Effector memory CD4-positive, alpha-beta T cell (primary cell): ENCODE measurements at regions not wholly inside any gene's neighbourhood (a gene's known extent, or its start where the extent isn't known, plus 50 kb on each side); places are given as distances from the start of the nearest gene placed in this dataset.
A peak's percentile ranks its signal among the peaks of the same experiment; 100 is the strongest.

Source experiments
- DNase-seq, 3 donors: peaks; one replicate each; pipeline ENCODE4 v3.0.0-alpha.2; 2020
- H3K27ac ChIP-seq: 2 replicates; pipeline ENCODE4 v1.7.0; 2013; ENCODE audit warnings: mild to moderate bottlenecking, low read length, moderate library complexity; ENCODE audit not compliant: insufficient read depth, poor library complexity, severe bottlenecking
- H3K27me3 ChIP-seq: replicated peaks from 2 replicates; pipeline ENCODE4 v1.7.0; 2013; ENCODE audit warnings: mild to moderate bottlenecking, low read length; ENCODE audit not compliant: insufficient read depth, control insufficient read depth, poor library complexity, severe bottlenecking
- H3K36me3 ChIP-seq: 2 replicates; pipeline ENCODE4 v1.7.0; 2013; ENCODE audit warnings: mild to moderate bottlenecking, low read length, moderate library complexity; ENCODE audit not compliant: control insufficient read depth, insufficient read depth
- H3K4me1 ChIP-seq: 2 replicates; pipeline ENCODE4 v1.7.0; 2013; ENCODE audit warnings: low read length, mild to moderate bottlenecking; ENCODE audit not compliant: control insufficient read depth, insufficient read depth, poor library complexity, severe bottlenecking
- H3K4me3 ChIP-seq: 2 replicates; pipeline ENCODE4 v1.7.0; 2013; ENCODE audit warnings: low read length, low read depth, mild to moderate bottlenecking; ENCODE audit not compliant: insufficient read depth, poor library complexity, severe bottlenecking
- H3K9me3 ChIP-seq: 2 replicates; pipeline ENCODE4 v1.7.0; 2013; ENCODE audit warnings: mild to moderate bottlenecking, low read length, moderate library complexity; ENCODE audit not compliant: control insufficient read depth

GRCh38 chr4:67106861-67107460 lies 438.3 kb downstream of the CENPC start:
- no peaks in the 10 kb centered on the region for H3K36me3 ChIP-seq
- DNase-seq, result no peak
- no peak overlapping the region for H3K4me3 ChIP-seq
- H3K27me3 ChIP-seq, result no peaks in the 10 kb centered on the region
- H3K27ac ChIP-seq, result no peak overlapping the region
- no peaks in the 10 kb centered on the region for H3K4me1 ChIP-seq
- H3K9me3 ChIP-seq, result no peaks in the 10 kb centered on the region

- no peaks in the 10 kb centered on the region for H3K36me3 ChIP-seq
- no peak for DNase-seq
Observed at GRCh38 chr4:67104145-67104544, 441.2 kb downstream of the CENPC start.

GRCh38 chr4:67103001-67103747 lies 442.1 kb downstream of the CENPC start:
- H3K27ac ChIP-seq, result no peak overlapping the region
- DNase-seq, result no peak
- no peaks in the 10 kb centered on the region for H3K9me3 ChIP-seq
- no peaks in the 10 kb centered on the region for H3K36me3 ChIP-seq
- H3K27me3 ChIP-seq, result no peaks in the 10 kb centered on the region
- H3K4me3 ChIP-seq, result no peak overlapping the region
- H3K4me1 ChIP-seq, result no peaks in the 10 kb centered on the region

More at GRCh38 chr4:67104145-67104544, 441.2 kb downstream of the CENPC start:
- Histone ChIP-seq H3K4me3 (no peak overlapping the region), H3K27ac (no peak overlapping the region), H3K27me3 (no peaks in the 10 kb centered on the region), H3K9me3 (no peaks in the 10 kb centered on the region), H3K4me1 (no peaks in the 10 kb centered on the region)

- Histone ChIP-seq H3K4me1 (no peaks in the 10 kb centered on the region), H3K9me3 (no peaks in the 10 kb centered on the region), H3K36me3 (no peaks in the 10 kb centered on the region), H3K4me3 (no peak overlapping the region), H3K27me3 (no peaks in the 10 kb centered on the region), H3K27ac (no peak overlapping the region)
- DNase-seq, result no peak
Observed at GRCh38 chr4:67101612-67102011, 443.7 kb downstream of the CENPC start.

- Histone ChIP-seq H3K27ac (no peak overlapping the region), H3K36me3 (no peaks in the 10 kb centered on the region), H3K4me3 (no peak overlapping the region)
Observed at GRCh38 chr4:67092351-67092750, 453.0 kb downstream of the CENPC start.

GRCh38 chr4:67091673-67092072 lies 453.6 kb downstream of the CENPC start:
- Histone ChIP-seq H3K27ac (no peak overlapping the region), H3K36me3 (no peaks in the 10 kb centered on the region), H3K4me3 (no peak overlapping the region), H3K9me3 (no peaks in the 10 kb centered on the region), H3K27me3 (no peaks in the 10 kb centered on the region), H3K4me1 (no peaks in the 10 kb centered on the region)
- DNase-seq, result no peak

More at GRCh38 chr4:67092351-67092750, 453.0 kb downstream of the CENPC start:
- Histone ChIP-seq H3K27me3 (no peaks in the 10 kb centered on the region), H3K9me3 (no peaks in the 10 kb centered on the region), H3K4me1 (no peaks in the 10 kb centered on the region)
- DNase-seq, result no peak

GRCh38 chr4:67087897-67088296 lies 457.4 kb downstream of the CENPC start:
- no peak overlapping the region for H3K27ac ChIP-seq
- no peaks in the 10 kb centered on the region for H3K36me3 ChIP-seq
- DNase-seq, result peak in 1 of 3 donors; percentile 6
- H3K4me3 ChIP-seq, result no peak overlapping the region
- H3K27me3 ChIP-seq, result no peaks in the 10 kb centered on the region
- no peaks in the 10 kb centered on the region for H3K4me1 ChIP-seq
- H3K9me3 ChIP-seq, result no peaks in the 10 kb centered on the region

GRCh38 chr4:67084783-67085182 lies 460.5 kb downstream of the CENPC start:
- Histone ChIP-seq H3K27me3 (no peaks in the 10 kb centered on the region), H3K4me1 (no peaks in the 10 kb centered on the region), H3K4me3 (no peak overlapping the region), H3K9me3 (no peaks in the 10 kb centered on the region), H3K27ac (no peak overlapping the region), H3K36me3 (no peaks in the 10 kb centered on the region)
- no peak for DNase-seq

GRCh38 chr4:67083496-67083895 lies 461.8 kb downstream of the CENPC start:
- Histone ChIP-seq H3K4me1 (no peaks in the 10 kb centered on the region), H3K9me3 (no peaks in the 10 kb centered on the region), H3K4me3 (no peak overlapping the region), H3K27me3 (no peaks in the 10 kb centered on the region), H3K27ac (no peak overlapping the region), H3K36me3 (no peaks in the 10 kb centered on the region)
- no peak for DNase-seq

GRCh38 chr4:67082746-67083145 lies 462.6 kb downstream of the CENPC start:
- no peak for DNase-seq
- no peak overlapping the region for H3K27ac ChIP-seq
- no peaks in the 10 kb centered on the region for H3K9me3 ChIP-seq

More at GRCh38 chr4:67082746-67083145, 462.6 kb downstream of the CENPC start:
- Histone ChIP-seq H3K27me3 (no peaks in the 10 kb centered on the region), H3K4me3 (no peak overlapping the region), H3K4me1 (no peaks in the 10 kb centered on the region), H3K36me3 (no peaks in the 10 kb centered on the region)
